ENCODE measurements at regions not wholly inside any gene's neighbourhood (a gene's known extent, or its start where the extent isn't known, plus 50 kb on each side); places are given as distances from the start of the nearest gene placed in this dataset.

- TF ChIP-seq EZH2 (IDR thresholded peaks at IDR 0.05; ENCODE audit: low read depth): no peak
- TF ChIP-seq, protein P1, sequence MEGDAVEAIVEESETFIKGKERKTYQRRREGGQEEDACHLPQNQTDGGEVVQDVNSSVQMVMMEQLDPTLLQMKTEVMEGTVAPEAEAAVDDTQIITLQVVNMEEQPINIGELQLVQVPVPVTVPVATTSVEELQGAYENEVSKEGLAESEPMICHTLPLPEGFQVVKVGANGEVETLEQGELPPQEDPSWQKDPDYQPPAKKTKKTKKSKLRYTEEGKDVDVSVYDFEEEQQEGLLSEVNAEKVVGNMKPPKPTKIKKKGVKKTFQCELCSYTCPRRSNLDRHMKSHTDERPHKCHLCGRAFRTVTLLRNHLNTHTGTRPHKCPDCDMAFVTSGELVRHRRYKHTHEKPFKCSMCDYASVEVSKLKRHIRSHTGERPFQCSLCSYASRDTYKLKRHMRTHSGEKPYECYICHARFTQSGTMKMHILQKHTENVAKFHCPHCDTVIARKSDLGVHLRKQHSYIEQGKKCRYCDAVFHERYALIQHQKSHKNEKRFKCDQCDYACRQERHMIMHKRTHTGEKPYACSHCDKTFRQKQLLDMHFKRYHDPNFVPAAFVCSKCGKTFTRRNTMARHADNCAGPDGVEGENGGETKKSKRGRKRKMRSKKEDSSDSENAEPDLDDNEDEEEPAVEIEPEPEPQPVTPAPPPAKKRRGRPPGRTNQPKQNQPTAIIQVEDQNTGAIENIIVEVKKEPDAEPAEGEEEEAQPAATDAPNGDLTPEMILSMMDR (conservative IDR thresholded peaks at IDR 0.05): no peak
These were observed 410.2 kb upstream of the GOT2 start for GRCh38 chr16:59144326-59144725.

Measured in PC-9 (cell line).